Thoracic aorta (tissue), 2 donors: ENCODE measurements at regions not wholly inside any gene's neighbourhood (a gene's known extent, or its start where the extent isn't known, plus 50 kb on each side); places are given as distances from the start of the nearest gene placed in this dataset.
"Not testable (repeated sequence)": the region's sequence is repeated elsewhere in the genome, so short reads cannot be mapped to it uniquely, and the experiment has no call there.

Experiments
- ATAC-seq: fragments of 150-250 bp; one replicate; pipeline ENCODE4 v1.8.0; 2017; ENCODE audit warnings: low read depth; ENCODE audit not compliant: insufficient number of reproducible peaks, low FRiP score
- DNase-seq: peaks from one replicate; pipeline ENCODE4 v3.0.0-alpha.2; 2020; ENCODE audit warnings: low spot score
- H3K27ac ChIP-seq, 2 donors: fragments of 200-600 bp; sonication (generic); 1 replicate in 1 of 2; 2 replicates in 1 of 2; pipeline ENCODE4 v1.5.1; 2016; ENCODE audit warnings: mild to moderate bottlenecking in 2 of 2, moderate library complexity in 2 of 2
- H3K27me3 ChIP-seq: fragments of 200-600 bp; sonication (generic); replicated peaks from 2 replicates; pipeline ENCODE4 v1.6.0; 2016; ENCODE audit warnings: mild to moderate bottlenecking; ENCODE audit not compliant: insufficient read depth
- H3K36me3 ChIP-seq: fragments of 200-600 bp; sonication (generic); one replicate; pipeline ENCODE4 v1.5.1; 2016
- H3K4me1 ChIP-seq, 2 donors: fragments of 200-600 bp; sonication (generic); 1 replicate in 1 of 2; 2 replicates in 1 of 2; pipeline versions ENCODE4 v1.5.1 to v1.6.0; 2016; ENCODE audit warnings: low read depth in 2 of 2, mild to moderate bottlenecking in 1 of 2; ENCODE audit not compliant: control insufficient read depth in 1 of 2
- H3K4me3 ChIP-seq: fragments of 200-600 bp; sonication (generic); 2 replicates; pipeline ENCODE4 v1.5.1; 2016; ENCODE audit warnings: mild to moderate bottlenecking
- H3K9me3 ChIP-seq: fragments of 200-600 bp; sonication (generic); 2 replicates; pipeline ENCODE4 v1.5.1; 2016

DNA sequence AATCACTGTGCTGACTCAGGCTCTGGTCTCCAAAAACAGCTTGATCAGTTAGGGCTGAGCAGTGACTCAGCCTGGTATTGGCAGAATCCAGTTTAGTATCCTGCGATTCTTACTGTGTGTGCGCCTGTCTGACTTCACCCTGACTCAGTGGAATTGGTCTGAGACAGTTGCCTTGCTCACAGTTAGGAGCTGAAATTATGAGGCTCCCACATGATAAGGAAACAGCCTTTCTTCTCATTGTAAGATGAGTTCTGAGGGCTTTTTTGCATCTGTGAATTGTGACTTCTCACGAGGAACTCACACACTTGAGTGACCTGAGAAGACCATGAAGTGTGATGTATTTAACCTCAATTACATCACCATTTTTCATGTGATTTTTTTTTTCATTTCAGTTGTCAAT lies 1282.4 kb downstream of the RPIA start:
- not testable (repeated sequence) for ATAC-seq, H3K36me3 ChIP-seq, H3K9me3 ChIP-seq, DNase-seq, H3K4me3 ChIP-seq, H3K27me3 ChIP-seq, H3K27ac ChIP-seq, H3K4me1 ChIP-seq

DNA sequence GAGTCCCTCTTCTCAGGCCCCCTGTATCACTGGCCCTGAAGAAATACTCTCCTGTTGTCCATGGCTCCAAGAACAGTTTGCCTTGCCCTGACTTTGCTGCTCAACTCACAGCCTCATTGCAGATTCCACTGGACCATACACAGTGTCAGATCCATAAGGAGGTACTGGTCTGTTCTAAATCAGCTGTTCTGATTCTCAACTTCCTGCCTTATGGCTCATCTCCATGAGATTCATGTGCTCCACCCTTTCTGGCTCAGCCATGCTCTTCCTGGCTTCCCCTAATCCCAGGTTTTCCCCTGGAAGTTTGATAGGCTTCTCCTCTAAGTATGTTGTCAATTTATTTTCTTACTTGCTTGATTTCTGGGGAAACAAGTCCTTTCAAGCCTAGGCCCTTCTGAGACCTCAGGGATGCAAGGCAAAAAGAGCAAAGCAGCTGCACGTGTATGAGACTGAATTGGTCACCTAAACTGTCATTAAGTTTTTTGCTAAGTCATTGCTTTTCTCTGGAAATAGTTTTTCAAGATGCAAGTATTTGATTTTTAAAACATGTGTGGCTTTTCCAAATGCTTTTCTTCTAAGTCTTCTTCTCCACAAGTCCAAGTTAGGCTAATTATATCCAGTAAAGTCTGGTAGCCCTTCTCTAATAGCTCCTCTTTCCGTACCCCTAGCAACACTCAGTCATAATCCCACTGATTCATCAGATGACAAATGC lies 1288.5 kb downstream of the RPIA start:
- not testable (repeated sequence) for H3K4me1 ChIP-seq, H3K9me3 ChIP-seq, H3K27ac ChIP-seq, H3K27me3 ChIP-seq, ATAC-seq, H3K4me3 ChIP-seq, DNase-seq, H3K36me3 ChIP-seq

DNA sequence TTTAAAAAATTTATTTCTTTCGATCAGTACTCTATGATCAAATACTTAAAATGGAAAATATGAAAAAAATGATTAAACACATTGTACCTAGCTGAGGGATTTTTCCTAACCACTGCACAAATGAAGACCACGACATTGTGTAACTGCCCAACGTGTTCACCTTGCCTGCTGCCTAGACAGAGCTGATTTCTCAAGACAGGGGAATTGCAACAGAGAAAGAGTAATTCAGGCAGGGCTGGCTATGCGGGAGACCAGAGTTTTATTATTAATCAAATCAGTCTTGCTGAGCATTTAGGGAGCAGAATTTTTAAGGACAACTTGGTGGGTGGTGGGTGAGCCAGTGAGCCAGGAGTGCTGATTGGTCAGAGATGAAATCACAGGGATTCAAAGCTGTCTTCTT lies 1290.8 kb downstream of the RPIA start:
- H3K9me3 ChIP-seq, DNase-seq, ATAC-seq, H3K36me3 ChIP-seq, H3K27ac ChIP-seq, H3K27me3 ChIP-seq, H3K4me1 ChIP-seq, H3K4me3 ChIP-seq: not testable (repeated sequence)

DNA sequence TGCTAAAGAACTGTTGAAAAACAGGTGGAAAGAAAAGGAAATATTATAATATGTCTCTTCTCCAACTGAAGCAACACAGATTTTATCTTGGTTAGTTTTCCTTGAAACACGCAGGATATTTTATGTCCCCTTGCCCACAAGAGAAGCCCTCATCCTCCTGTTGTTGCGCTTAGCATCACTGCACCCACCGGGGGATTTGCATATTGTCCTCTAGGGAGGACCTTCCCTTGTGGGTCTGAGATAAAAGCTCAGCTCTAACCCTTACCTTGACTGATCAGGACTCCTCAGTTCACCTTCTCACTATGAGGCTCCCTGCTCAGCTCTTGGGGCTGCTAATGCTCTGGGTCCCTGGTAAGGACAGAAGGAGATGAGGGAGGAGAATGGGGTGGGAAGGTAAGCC lies 1294.2 kb downstream of the RPIA start:
- not testable (repeated sequence) for H3K9me3 ChIP-seq, DNase-seq, H3K27ac ChIP-seq, H3K4me3 ChIP-seq, H3K36me3 ChIP-seq, H3K27me3 ChIP-seq, H3K4me1 ChIP-seq, ATAC-seq

DNA sequence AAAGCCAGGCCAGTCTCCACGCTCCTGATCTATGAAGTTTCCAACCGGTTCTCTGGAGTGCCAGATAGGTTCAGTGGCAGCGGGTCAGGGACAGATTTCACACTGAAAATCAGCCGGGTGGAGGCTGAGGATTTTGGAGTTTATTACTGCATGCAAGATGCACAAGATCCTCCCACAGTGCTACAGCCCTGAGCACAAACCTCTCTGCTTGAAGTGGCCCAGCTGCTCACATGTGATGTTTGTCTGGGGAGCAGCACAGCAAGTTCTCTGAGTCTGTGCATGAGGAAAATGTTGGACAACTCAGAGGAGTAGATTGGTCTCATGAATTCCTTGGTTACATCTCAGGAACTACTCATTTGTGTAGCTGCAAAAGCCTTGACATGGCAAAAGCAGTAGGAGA lies 1295.1 kb downstream of the RPIA start:
- not testable (repeated sequence) for ATAC-seq, H3K4me3 ChIP-seq, H3K36me3 ChIP-seq, DNase-seq, H3K27me3 ChIP-seq, H3K9me3 ChIP-seq, H3K27ac ChIP-seq, H3K4me1 ChIP-seq

DNA sequence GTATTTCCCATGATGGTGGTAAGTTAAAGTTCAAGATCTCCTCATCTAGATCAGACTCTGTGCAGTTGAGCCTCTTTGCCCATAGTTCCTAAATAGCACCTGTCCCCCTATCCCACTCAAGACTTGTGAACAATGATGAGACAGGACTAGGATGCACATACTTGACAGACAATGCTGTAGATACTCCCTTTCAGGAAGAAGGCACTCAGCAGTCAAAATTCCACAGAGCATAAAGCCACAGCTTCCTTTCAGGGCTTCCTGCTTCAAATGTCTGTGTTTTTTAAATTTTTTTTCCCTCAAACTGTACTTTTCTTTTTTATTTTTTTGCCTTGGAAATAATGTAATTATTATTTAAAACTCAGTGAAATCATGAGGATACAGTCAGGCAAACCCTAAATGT lies 1305.3 kb downstream of the RPIA start:
- H3K27ac ChIP-seq, H3K36me3 ChIP-seq, H3K27me3 ChIP-seq, H3K4me1 ChIP-seq, H3K9me3 ChIP-seq, DNase-seq, H3K4me3 ChIP-seq, ATAC-seq: not testable (repeated sequence)

DNA sequence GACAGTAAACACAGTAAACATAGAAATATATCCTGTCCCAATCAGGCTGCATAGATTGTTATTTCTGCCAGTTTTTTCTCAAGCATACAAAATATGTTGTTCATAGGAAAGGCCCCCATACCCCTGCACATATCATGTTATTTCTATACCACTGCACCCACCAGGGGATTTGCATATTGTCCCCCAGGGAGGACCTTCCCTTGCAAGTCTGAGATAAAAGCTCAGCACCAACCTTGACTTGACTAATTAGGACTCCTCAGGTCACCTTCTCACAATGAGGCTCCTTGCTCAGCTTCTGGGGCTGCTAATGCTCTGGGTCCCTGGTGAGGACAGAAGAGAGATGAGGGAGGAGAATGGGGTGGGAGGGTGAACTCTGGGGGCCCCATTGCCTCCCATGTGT lies 1313.1 kb downstream of the RPIA start:
- H3K36me3 ChIP-seq, H3K4me3 ChIP-seq, H3K27me3 ChIP-seq, H3K9me3 ChIP-seq, DNase-seq, H3K27ac ChIP-seq, ATAC-seq, H3K4me1 ChIP-seq: not testable (repeated sequence)

DNA sequence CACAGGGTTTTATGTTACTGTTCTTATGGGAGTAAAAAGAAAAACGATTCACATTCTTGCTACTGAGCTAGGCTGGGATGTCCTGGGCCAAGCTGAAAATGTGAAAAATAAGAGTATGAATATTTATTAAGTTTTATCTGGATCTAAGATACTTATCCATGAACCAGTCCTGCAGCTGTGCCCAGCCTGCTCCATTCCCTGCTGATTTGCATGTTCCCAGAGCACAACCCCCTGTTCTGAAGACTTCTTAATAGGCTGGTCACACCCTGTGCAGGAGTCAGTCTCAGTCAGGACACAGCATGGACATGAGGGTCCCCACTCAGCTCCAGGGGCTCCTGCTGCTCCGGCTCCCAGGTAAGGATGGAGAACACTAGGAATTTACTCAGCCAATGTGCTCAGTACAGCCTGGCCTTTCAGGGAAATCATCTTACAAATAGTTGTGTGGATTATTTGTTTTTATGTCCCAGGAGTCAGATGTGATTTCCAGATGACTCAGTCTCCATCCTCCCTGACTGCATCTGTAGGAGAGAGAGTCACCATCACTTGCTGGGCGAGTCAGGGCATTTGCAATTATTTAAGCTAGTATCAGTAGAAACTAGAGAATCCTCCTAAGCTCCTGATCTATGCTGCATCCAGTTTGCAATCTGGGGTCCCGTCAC lies 1319.1 kb downstream of the RPIA start:
- H3K27me3 ChIP-seq, H3K36me3 ChIP-seq, H3K9me3 ChIP-seq, ATAC-seq, H3K4me3 ChIP-seq, DNase-seq, H3K27ac ChIP-seq, H3K4me1 ChIP-seq: not testable (repeated sequence)

DNA sequence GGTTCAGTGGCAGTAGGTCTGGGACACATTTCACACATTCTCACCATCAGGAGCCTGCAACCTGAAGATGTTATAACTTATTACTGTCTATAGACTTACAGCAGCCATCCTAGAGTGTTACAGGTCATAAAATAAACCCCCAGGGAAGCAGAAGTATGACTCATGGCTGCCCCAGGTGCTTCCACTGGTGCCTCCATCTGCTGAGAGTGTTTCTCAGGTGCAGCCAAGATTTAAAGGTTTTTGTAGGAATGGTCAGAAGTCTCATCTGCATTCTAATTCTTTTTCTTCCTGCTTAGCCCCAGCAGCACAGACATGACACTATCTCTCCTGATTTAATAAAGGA lies 1319.6 kb downstream of the RPIA start:
- H3K27me3 ChIP-seq, H3K27ac ChIP-seq, DNase-seq, H3K36me3 ChIP-seq, H3K4me1 ChIP-seq, H3K9me3 ChIP-seq, ATAC-seq, H3K4me3 ChIP-seq: not testable (repeated sequence)

DNA sequence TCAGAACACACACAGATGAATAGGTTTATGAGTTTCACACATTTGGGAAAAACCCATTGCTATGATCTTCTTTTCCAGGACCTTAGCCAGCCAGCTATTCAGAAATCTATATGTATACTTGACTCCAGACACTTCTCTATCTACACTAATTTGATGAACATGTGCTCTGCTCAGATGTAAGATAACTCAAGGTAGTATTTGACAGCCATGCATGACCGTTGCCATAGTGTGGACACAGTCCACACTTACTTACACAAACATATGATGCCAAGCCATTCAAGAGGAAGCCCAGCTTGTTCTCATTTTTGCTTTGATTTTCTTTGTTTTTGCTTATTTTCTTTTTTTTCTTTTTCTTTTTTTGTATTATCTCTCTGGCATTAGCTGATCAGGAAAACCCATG lies 1328.4 kb downstream of the RPIA start:
- H3K4me1 ChIP-seq, ATAC-seq, H3K36me3 ChIP-seq, DNase-seq, H3K27me3 ChIP-seq, H3K4me3 ChIP-seq, H3K27ac ChIP-seq, H3K9me3 ChIP-seq: not testable (repeated sequence)

DNA sequence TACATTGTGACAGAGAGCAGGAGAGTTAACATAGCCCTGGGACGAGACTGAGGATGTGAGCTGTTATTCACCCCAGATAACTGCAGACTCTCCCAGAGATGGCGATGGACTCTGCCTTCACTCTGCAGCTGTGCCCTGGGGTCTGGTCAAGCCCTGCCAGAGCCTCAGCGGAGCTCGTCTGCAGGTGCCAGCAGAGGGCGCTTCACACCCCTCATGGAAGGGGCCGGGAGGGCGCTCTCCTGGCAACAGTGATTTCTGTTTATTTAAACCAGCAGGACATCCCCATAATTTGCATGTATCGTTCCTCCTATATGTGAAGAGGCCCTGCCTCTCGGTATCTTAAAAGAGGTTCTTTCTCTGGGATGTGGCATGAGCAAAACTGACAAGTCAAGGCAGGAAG lies 1329.8 kb downstream of the RPIA start:
- not testable (repeated sequence) for H3K27ac ChIP-seq, H3K27me3 ChIP-seq, ATAC-seq, H3K4me3 ChIP-seq, H3K9me3 ChIP-seq, H3K4me1 ChIP-seq, DNase-seq, H3K36me3 ChIP-seq
